ENCODE measurements at regions not wholly inside any gene's neighbourhood (a gene's known extent, or its start where the extent isn't known, plus 50 kb on each side); places are given as distances from the start of the nearest gene placed in this dataset.

- TF ChIP-seq CTCF (IDR thresholded peaks at IDR 0.05) (no peak), POLR2A (IDR thresholded peaks at IDR 0.05) (no peak)
Measured at GRCh38 chr1:30027247-30027646, 696.1 kb downstream of the MATN1 start.
